Keratinocyte (primary cell): ENCODE measurements at regions not wholly inside any gene's neighbourhood (a gene's known extent, or its start where the extent isn't known, plus 50 kb on each side); places are given as distances from the start of the nearest gene placed in this dataset.

ENCODE experiments used
- DNase-seq: peaks from one replicate; pipeline ENCODE4 v3.0.0-alpha.2; 2011; ENCODE audit warnings: low read depth, missing footprints, low spot score
- FAIRE-seq: peaks from 2 replicates; lab custom pipeline; 2011; peaks lifted over from hg19 to GRCh38; lab: Jason Lieb, UNC
- H2AFZ ChIP-seq: 2 replicates; pipeline ENCODE4 v1.6.0; 2012; ENCODE audit warnings: low read length, control low read depth, inconsistent platforms; ENCODE audit not compliant: control insufficient read depth
- H3K27ac ChIP-seq: 2 replicates; pipeline ENCODE4 v1.5.1; 2011; ENCODE audit warnings: low read length; ENCODE audit not compliant: control insufficient read depth, insufficient read depth
- H3K27me3 ChIP-seq: 3 replicates; pipeline ENCODE4 v1.6.0; 2011; ENCODE audit warnings: low read length; ENCODE audit not compliant: control insufficient read depth, insufficient read depth; ENCODE audit errors: extremely low read depth
- H3K36me3 ChIP-seq, 2 experiments: 2 replicates in 1 of 2; 3 replicates in 1 of 2; pipeline ENCODE4 v1.5.1; 2011; ENCODE audit warnings: low read length in 2 of 2, mild to moderate bottlenecking in 1 of 2; ENCODE audit not compliant: control insufficient read depth in 2 of 2, insufficient read depth in 2 of 2; ENCODE audit errors: extremely low read depth in 1 of 2
- H3K4me1 ChIP-seq: 3 replicates; pipeline ENCODE4 v1.5.1; 2011; ENCODE audit warnings: low read length; ENCODE audit not compliant: control insufficient read depth, insufficient read depth; ENCODE audit errors: extremely low read depth
- H3K4me2 ChIP-seq: 3 replicates; pipeline ENCODE4 v1.6.0; 2011; ENCODE audit warnings: low read depth, low read length; ENCODE audit not compliant: control insufficient read depth, insufficient read depth; ENCODE audit errors: extremely low read depth
- H3K4me3 ChIP-seq, 3 experiments: fragments of 200-600 bp in 1 of 3; sonication (generic) in 1 of 3; 2 replicates in 2 of 3; 3 replicates in 1 of 3; pipeline ENCODE4 v1.5.1; 2011 to 2016; ENCODE audit warnings: low read length in 3 of 3, mild to moderate bottlenecking in 3 of 3, control low read depth in 2 of 3, inconsistent platforms in 1 of 3, low read depth in 1 of 3, mixed read lengths in 1 of 3, mixed run types in 1 of 3, moderate library complexity in 1 of 3; ENCODE audit not compliant: control insufficient read depth in 2 of 3, insufficient read depth in 2 of 3; ENCODE audit errors: extremely low read depth in 1 of 3
- H3K79me2 ChIP-seq: 2 replicates; pipeline ENCODE4 v1.6.0; 2012; ENCODE audit warnings: low read length; ENCODE audit not compliant: control insufficient read depth, insufficient read depth
- H3K9ac ChIP-seq: 3 replicates; pipeline ENCODE4 v1.6.0; 2011; ENCODE audit warnings: low read length; ENCODE audit not compliant: control insufficient read depth, insufficient read depth; ENCODE audit errors: extremely low read depth
- H3K9me1 ChIP-seq: 3 replicates; pipeline ENCODE4 v1.6.0; 2011; ENCODE audit warnings: low read length; ENCODE audit not compliant: control insufficient read depth, insufficient read depth; ENCODE audit errors: extremely low read depth
- H3K9me3 ChIP-seq: 2 replicates; pipeline ENCODE4 v1.5.1; 2012; ENCODE audit warnings: low read depth, low read length; ENCODE audit not compliant: control insufficient read depth
- H4K20me1 ChIP-seq: 3 replicates; pipeline ENCODE4 v1.6.0; 2011; ENCODE audit warnings: low read length; ENCODE audit not compliant: control insufficient read depth, insufficient read depth; ENCODE audit errors: extremely low read depth
- CTCF ChIP-seq, 3 experiments: IDR thresholded peaks in 1 of 3; conservative IDR thresholded peaks in 1 of 3; optimal IDR thresholded peaks in 1 of 3; 2 replicates in 2 of 3; 3 replicates in 1 of 3; pipeline versions ENCODE3 to v1.5.1; 2011; ENCODE audit warnings: low read length in 3 of 3, mild to moderate bottlenecking in 3 of 3, moderate library complexity in 2 of 3, control low read depth in 1 of 3, inconsistent platforms in 1 of 3; ENCODE audit not compliant: insufficient read depth in 2 of 3; ENCODE audit errors: extremely low read depth in 1 of 3
- EZH2 ChIP-seq: IDR thresholded peaks from one replicate; pipeline ENCODE4 v1.6.1; 2012; ENCODE audit warnings: inconsistent platforms, mild to moderate bottlenecking, low read length, moderate library complexity
- dilution Hi-C: fragments of 300-500 bp; cut with MboI; formaldehyde crosslinking; loops from one replicate; pipeline ENCODE4 v1.7.0; 2020; ENCODE audit warnings: low sequenced_read_pairs; ENCODE audit not compliant: extremely low pct_ligation_motif_present

- Histone ChIP-seq H3K4me1 (no peaks in the 10 kb centered on the region), H2AFZ (no peak overlapping the region), H3K27ac (no peak overlapping the region), H3K36me3 (no peaks in the 10 kb centered on the region), H3K27me3 (no peaks in the 10 kb centered on the region), H3K9ac (no peak overlapping the region), H3K9me3 (no peaks in the 10 kb centered on the region), H3K4me3 (no peak overlapping the region), H3K9me1 (no peaks in the 10 kb centered on the region), H3K4me2 (no peak overlapping the region), H3K79me2 (no peaks in the 10 kb centered on the region), H4K20me1 (no peaks in the 10 kb centered on the region)
- DNase-seq (no peak), FAIRE-seq (no peak)
- dilution Hi-C loops = no loop called here
- no peak for TF ChIP-seq CTCF (optimal IDR thresholded peaks at IDR 0.05 in 1 of 3, IDR thresholded peaks at IDR 0.05 in 1 of 3, conservative IDR thresholded peaks at IDR 0.05 in 1 of 3; ENCODE audit: extremely low read depth in 1 of 3, insufficient read depth in 2 of 3, low read length in 3 of 3)
- no peak for TF ChIP-seq EZH2
Observed at GRCh38 chr5:4384649-4385048, 755.5 kb upstream of the ADAMTS16 start.

- Histone ChIP-seq H3K4me3 (no peak overlapping the region), H3K27me3 (no peaks in the 10 kb centered on the region), H3K36me3 (no peaks in the 10 kb centered on the region), H2AFZ (no peak overlapping the region), H3K27ac (no peak overlapping the region), H3K79me2 (no peaks in the 10 kb centered on the region), H3K9me3 (no peaks in the 10 kb centered on the region), H3K9me1 (no peaks in the 10 kb centered on the region), H3K4me1 (no peaks in the 10 kb centered on the region), H4K20me1 (no peaks in the 10 kb centered on the region), H3K4me2 (no peak overlapping the region), H3K9ac (no peak overlapping the region)
- dilution Hi-C loops = no loop called here
- DNase-seq (no peak), FAIRE-seq (no peak)
- TF ChIP-seq CTCF (optimal IDR thresholded peaks at IDR 0.05 in 1 of 3, IDR thresholded peaks at IDR 0.05 in 1 of 3, conservative IDR thresholded peaks at IDR 0.05 in 1 of 3; ENCODE audit: extremely low read depth in 1 of 3, insufficient read depth in 2 of 3, low read length in 3 of 3) (no peak), EZH2 (no peak)
Observed at GRCh38 chr5:4386152-4386551, 754.0 kb upstream of the ADAMTS16 start.
